ENCODE measurements at regions not wholly inside any gene's neighbourhood (a gene's known extent, or its start where the extent isn't known, plus 50 kb on each side); places are given as distances from the start of the nearest gene placed in this dataset.

GRCh38 chr21:43343992-43344886 lies 82.7 kb downstream of the SIK1 start:
- peak in 1 of 2 experiments; percentile 54 for DNase-seq (ENCODE audit: low read depth in 1 of 2, low spot score in 2 of 2)
- H3K36me3 ChIP-seq, result no peaks in the 10 kb centered on the region
- peaks cover 65% of the 10 kb centered on the region for H3K4me1 ChIP-seq (replicated peaks)
- peaks cover 6% of the 10 kb centered on the region; the same call in 1 of the 2 replicates for H3K9me3 ChIP-seq (replicated peaks)
- H3K4me3 ChIP-seq, result no peak overlapping the region
- H3K27me3 ChIP-seq (replicated peaks), result no peaks in the 10 kb centered on the region
- H3K27ac ChIP-seq, result no peak overlapping the region

- H3K27ac ChIP-seq, result no peak overlapping the region
- peaks cover 68% of the 10 kb centered on the region for H3K4me1 ChIP-seq (replicated peaks)
- no peak overlapping the region for H3K4me3 ChIP-seq
- no peak for DNase-seq (ENCODE audit: low read depth in 1 of 2, low spot score in 2 of 2)
- H3K27me3 ChIP-seq (replicated peaks), result no peaks in the 10 kb centered on the region
- H3K36me3 ChIP-seq, result no peaks in the 10 kb centered on the region
- peaks cover 6% of the 10 kb centered on the region; the same call in 1 of the 2 replicates for H3K9me3 ChIP-seq (replicated peaks)
These were observed 83.6 kb downstream of the SIK1 start for GRCh38 chr21:43343095-43343991.

GRCh38 chr21:43342301-43342881 lies 84.5 kb downstream of the SIK1 start:
- no peaks in the 10 kb centered on the region for H3K36me3 ChIP-seq
- peaks cover 68% of the 10 kb centered on the region for H3K4me1 ChIP-seq (replicated peaks)
- no peak for DNase-seq (ENCODE audit: low read depth in 1 of 2, low spot score in 2 of 2)
- H3K4me3 ChIP-seq, result no peak overlapping the region
- no peaks in the 10 kb centered on the region for H3K27me3 ChIP-seq (replicated peaks)
- peaks cover 6% of the 10 kb centered on the region; the same call in 1 of the 2 replicates for H3K9me3 ChIP-seq (replicated peaks)
- H3K27ac ChIP-seq, result no peak overlapping the region

- Histone ChIP-seq H3K4me3 (no peak overlapping the region), H3K9me3 (replicated peaks) (peaks cover 6% of the 10 kb centered on the region; the same call in 1 of the 2 replicates), H3K4me1 (replicated peaks) (peaks cover 68% of the 10 kb centered on the region), H3K27ac (peak overlapping the region; percentile 97), H3K36me3 (no peaks in the 10 kb centered on the region), H3K27me3 (replicated peaks) (no peaks in the 10 kb centered on the region)
- peak in 1 of 2 experiments; percentile 64 for DNase-seq (ENCODE audit: low read depth in 1 of 2, low spot score in 2 of 2)
These were observed 85.4 kb downstream of the SIK1 start for GRCh38 chr21:43341378-43342161.

- Histone ChIP-seq H3K4me1 (replicated peaks) (peaks cover 61% of the 10 kb centered on the region), H3K4me3 (no peak overlapping the region), H3K27me3 (replicated peaks) (no peaks in the 10 kb centered on the region), H3K36me3 (no peaks in the 10 kb centered on the region), H3K9me3 (replicated peaks) (peaks cover 2% of the 10 kb centered on the region; the same call in 1 of the 2 replicates), H3K27ac (peak overlapping the region; percentile 97)
- DNase-seq (ENCODE audit: low read depth in 1 of 2, low spot score in 2 of 2), result peak; percentile 93 to 98
These were observed 86.2 kb downstream of the SIK1 start for GRCh38 chr21:43340491-43341377.

- peaks cover 2% of the 10 kb centered on the region; the same call in 1 of the 2 replicates for H3K9me3 ChIP-seq (replicated peaks)
- no peak overlapping the region for H3K4me3 ChIP-seq
- DNase-seq (ENCODE audit: low read depth in 1 of 2, low spot score in 2 of 2), result no peak
- peak overlapping the region; percentile 97; the same call in 1 of the 2 replicates for H3K27ac ChIP-seq
- no peaks in the 10 kb centered on the region for H3K36me3 ChIP-seq
- peaks cover 61% of the 10 kb centered on the region for H3K4me1 ChIP-seq (replicated peaks)
- no peaks in the 10 kb centered on the region for H3K27me3 ChIP-seq (replicated peaks)
These were observed 87.3 kb downstream of the SIK1 start for GRCh38 chr21:43339668-43340067.

GRCh38 chr21:43338951-43339350 lies 88.0 kb downstream of the SIK1 start:
- no peak overlapping the region for H3K4me3 ChIP-seq
- H3K36me3 ChIP-seq, result no peaks in the 10 kb centered on the region
- no peaks in the 10 kb centered on the region for H3K27me3 ChIP-seq (replicated peaks)
- DNase-seq (ENCODE audit: low read depth in 1 of 2, low spot score in 2 of 2), result no peak
- peaks cover 61% of the 10 kb centered on the region for H3K4me1 ChIP-seq (replicated peaks)
- H3K27ac ChIP-seq, result no peak overlapping the region
- peaks cover 2% of the 10 kb centered on the region; the same call in 1 of the 2 replicates for H3K9me3 ChIP-seq (replicated peaks)

GRCh38 chr21:43337901-43338655 lies 88.9 kb downstream of the SIK1 start:
- H3K4me3 ChIP-seq, result no peak overlapping the region
- H3K36me3 ChIP-seq, result no peaks in the 10 kb centered on the region
- peaks cover 2% of the 10 kb centered on the region; the same call in 1 of the 2 replicates for H3K9me3 ChIP-seq (replicated peaks)
- peaks cover 61% of the 10 kb centered on the region for H3K4me1 ChIP-seq (replicated peaks)
- DNase-seq (ENCODE audit: low read depth in 1 of 2, low spot score in 2 of 2), result no peak
- no peaks in the 10 kb centered on the region for H3K27me3 ChIP-seq (replicated peaks)
- H3K27ac ChIP-seq, result no peak overlapping the region

- Histone ChIP-seq H3K4me3 (no peak overlapping the region), H3K4me1 (replicated peaks) (peaks cover 53% of the 10 kb centered on the region), H3K27me3 (replicated peaks) (no peaks in the 10 kb centered on the region), H3K36me3 (no peaks in the 10 kb centered on the region), H3K9me3 (replicated peaks) (peaks cover 2% of the 10 kb centered on the region; the same call in 1 of the 2 replicates), H3K27ac (no peak overlapping the region)
- DNase-seq (ENCODE audit: low read depth in 1 of 2, low spot score in 2 of 2), result no peak
These were observed 91.8 kb downstream of the SIK1 start for GRCh38 chr21:43335119-43335518.

GRCh38 chr21:43334214-43334958 lies 92.5 kb downstream of the SIK1 start:
- peak overlapping the region; percentile 99 for H3K27ac ChIP-seq
- no peaks in the 10 kb centered on the region for H3K9me3 ChIP-seq (replicated peaks)
- H3K4me3 ChIP-seq, result no peak overlapping the region; the same call in 1 of the 2 replicates
- no peaks in the 10 kb centered on the region for H3K36me3 ChIP-seq
- DNase-seq (ENCODE audit: low read depth in 1 of 2, low spot score in 2 of 2), result no peak
- H3K27me3 ChIP-seq (replicated peaks), result no peaks in the 10 kb centered on the region
- H3K4me1 ChIP-seq (replicated peaks), result peaks cover 53% of the 10 kb centered on the region
